HG03460 (cell line): ENCODE measurements at regions not wholly inside any gene's neighbourhood (a gene's known extent, or its start where the extent isn't known, plus 50 kb on each side); places are given as distances from the start of the nearest gene placed in this dataset.
"Not testable (repeated sequence)": the region's sequence is repeated elsewhere in the genome, so short reads cannot be mapped to it uniquely, and the experiment has no call there.

Experiments
- ATAC-seq: cut with Tn5 transposase; IDR thresholded peaks from one replicate; pipeline ENCODE4 v1.9.1; 2021; ENCODE audit not compliant: unreplicated experiment

- ATAC-seq, result no peak
Observed at GRCh38 chr5:82517544-82518075, 239.5 kb upstream of the RPS23 start.

- ATAC-seq, result no peak
Observed at GRCh38 chr5:82513738-82514137, 235.6 kb upstream of the RPS23 start.

- ATAC-seq, result peak; percentile 81
Observed at GRCh38 chr5:82512025-82512424, 233.9 kb upstream of the RPS23 start.

- ATAC-seq, result no peak
Observed at GRCh38 chr5:82511134-82511533, 233.0 kb upstream of the RPS23 start.

- no peak for ATAC-seq
Observed at GRCh38 chr5:82509762-82510161, 231.6 kb upstream of the RPS23 start.

- ATAC-seq, result not testable (repeated sequence)
Observed at GRCh38 chr5:82506390-82506789, 228.2 kb upstream of the RPS23 start.

- no peak for ATAC-seq
Observed at GRCh38 chr5:82499725-82500244, 221.6 kb upstream of the RPS23 start.

GRCh38 chr5:82497242-82497641, 219.1 kb upstream of the RPS23 start:
- ATAC-seq, result no peak

GRCh38 chr5:82494942-82495341, 216.8 kb upstream of the RPS23 start:
- no peak for ATAC-seq

- ATAC-seq, result no peak
Observed at GRCh38 chr5:82493221-82493620, 215.1 kb upstream of the RPS23 start.

GRCh38 chr5:82491397-82491796, 213.2 kb upstream of the RPS23 start:
- no peak for ATAC-seq

- ATAC-seq, result no peak
Observed at GRCh38 chr5:82489683-82490082, 211.5 kb upstream of the RPS23 start.

GRCh38 chr5:82487131-82487530, 209.0 kb upstream of the RPS23 start:
- no peak for ATAC-seq

- ATAC-seq, result no peak
Observed at GRCh38 chr5:82480331-82480730, 202.2 kb upstream of the RPS23 start.

- no peak for ATAC-seq
Observed at GRCh38 chr5:82476155-82476554, 198.0 kb upstream of the RPS23 start.

GRCh38 chr5:82473262-82473661, 195.1 kb upstream of the RPS23 start:
- ATAC-seq, result no peak

- ATAC-seq, result no peak
Observed at GRCh38 chr5:82470185-82470994, 192.2 kb upstream of the RPS23 start.

- ATAC-seq, result no peak
Observed at GRCh38 chr5:82466986-82467561, 188.9 kb upstream of the RPS23 start.

- no peak for ATAC-seq
Observed at GRCh38 chr5:82465235-82465634, 187.1 kb upstream of the RPS23 start.

- no peak for ATAC-seq
Observed at GRCh38 chr5:82459626-82460025, 181.5 kb upstream of the RPS23 start.

GRCh38 chr5:82455317-82455716, 177.2 kb upstream of the RPS23 start:
- not testable (repeated sequence) for ATAC-seq

GRCh38 chr5:82448374-82448773, 170.2 kb upstream of the RPS23 start:
- ATAC-seq, result no peak
